ENCODE measurements at regions not wholly inside any gene's neighbourhood (a gene's known extent, or its start where the extent isn't known, plus 50 kb on each side); places are given as distances from the start of the nearest gene placed in this dataset.

DNA sequence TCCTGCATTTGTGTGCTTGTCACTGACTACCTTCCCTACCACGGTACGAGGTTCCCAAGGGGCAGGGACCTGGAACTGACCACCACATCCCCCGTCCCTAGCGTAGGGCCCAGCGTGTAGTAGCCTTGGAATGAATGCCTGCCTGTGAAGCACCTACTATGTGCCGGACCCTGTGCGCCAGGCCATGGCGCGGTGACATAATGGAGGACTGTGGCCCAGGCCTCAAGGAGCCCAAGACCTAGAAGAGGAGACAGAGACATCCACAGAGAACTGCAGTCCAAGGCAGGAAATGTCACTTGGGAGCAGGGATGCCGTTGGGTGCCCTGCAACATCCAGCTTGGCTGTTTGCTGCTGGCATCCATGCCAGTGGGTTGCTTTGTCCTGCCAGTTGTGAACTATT lies 71.9 kb upstream of the SLC6A6 start:
- Histone ChIP-seq H3K27ac (ENCODE audit: insufficient read depth, low read depth, low read length) (no peak overlapping the region), H3K27me3 (ENCODE audit: control insufficient read depth in 2 of 2, insufficient read depth in 2 of 2, low read length in 2 of 2) (no peaks in the 10 kb centered on the region), H4K20me1 (replicated peaks; ENCODE audit: control insufficient read depth, extremely low read depth, insufficient read depth, low read length) (no peaks in the 10 kb centered on the region), H3K9ac (replicated peaks; ENCODE audit: extremely low read depth, insufficient read depth, low read length) (no peak overlapping the region), H3K9me1 (replicated peaks; ENCODE audit: control insufficient read depth, extremely low read depth, insufficient read depth, low read length) (no peaks in the 10 kb centered on the region), H2AFZ (ENCODE audit: low read depth, low read length) (no peak overlapping the region), H3K36me3 (ENCODE audit: control insufficient read depth in 2 of 2, extremely low read depth in 1 of 2, insufficient read depth in 2 of 2, low read length in 2 of 2) (no peaks in the 10 kb centered on the region), H3K79me2 (ENCODE audit: control insufficient read depth, insufficient read depth, low read length) (no peaks in the 10 kb centered on the region), H3K4me1 (ENCODE audit: control insufficient read depth, extremely low read depth, insufficient read depth, low read length) (no peaks in the 10 kb centered on the region), H3K9me3 (replicated peaks; ENCODE audit: control insufficient read depth, insufficient read depth, low read length) (no peaks in the 10 kb centered on the region), H3K4me2 (ENCODE audit: insufficient read depth, low read length) (no peak overlapping the region), H3K4me3 (replicated peaks in 1 of 3; ENCODE audit: insufficient read depth in 1 of 3, low read depth in 1 of 3, low read length in 3 of 3) (no peak overlapping the region)
- ChIA-PET POLR2A (no interaction called here), CTCF (no interaction called here)
- BruUV-seq (replicated peaks), result no TSS peak
- no peak for DNase-seq (ENCODE audit: low read depth, low spot score)
- dilution Hi-C loops (cut with MboI; ENCODE audit: extremely low pct_ligation_motif_present, low sequenced_read_pairs) (no loop called here), intact Hi-C loops (cut with micrococcal nuclease) (no loop called here)
- TF ChIP-seq POLR2A (IDR thresholded peaks at IDR 0.05; ENCODE audit: low read depth, low read length), result no peak
- FAIRE-seq, result no peak

DNA sequence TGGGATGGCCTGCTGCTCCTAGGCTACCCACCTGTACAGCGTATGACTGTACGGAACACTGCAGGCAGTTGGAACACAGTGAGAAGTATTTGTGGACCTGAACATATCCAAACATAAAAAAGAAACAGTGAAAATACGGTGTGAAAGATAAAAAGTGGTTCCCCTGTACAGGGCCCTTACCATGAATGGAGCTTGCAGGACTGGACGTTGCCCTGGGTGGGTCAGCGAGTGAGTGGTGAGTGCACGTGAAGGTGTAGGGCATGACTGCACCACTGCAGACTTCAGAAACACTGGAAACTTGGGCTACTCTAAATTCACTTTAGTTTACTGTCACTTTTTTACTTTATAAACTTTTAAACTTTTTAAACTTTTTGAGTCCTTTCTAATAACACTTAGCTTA lies 71.2 kb upstream of the SLC6A6 start:
- no peaks in the 10 kb centered on the region for H3K9me1 ChIP-seq (replicated peaks; ENCODE audit: control insufficient read depth, extremely low read depth, insufficient read depth, low read length)
- H2AFZ ChIP-seq (ENCODE audit: low read depth, low read length), result no peak overlapping the region
- ChIA-PET POLR2A (no interaction called here), CTCF (interaction anchor here (1.3 kb wide), 1 partner anchor 128 kb away, joined by 3 read pairs; no protein-coding TSS in a partner anchor)
- BruUV-seq (replicated peaks), result no TSS peak
- dilution Hi-C loops (cut with MboI; ENCODE audit: extremely low pct_ligation_motif_present, low sequenced_read_pairs) (no loop called here), intact Hi-C loops (cut with micrococcal nuclease) (no loop called here)
- no peaks in the 10 kb centered on the region for H3K79me2 ChIP-seq (ENCODE audit: control insufficient read depth, insufficient read depth, low read length)
- no peaks in the 10 kb centered on the region for H3K36me3 ChIP-seq (ENCODE audit: control insufficient read depth in 2 of 2, extremely low read depth in 1 of 2, insufficient read depth in 2 of 2, low read length in 2 of 2)
- no peaks in the 10 kb centered on the region for H3K4me1 ChIP-seq (ENCODE audit: control insufficient read depth, extremely low read depth, insufficient read depth, low read length)
- no peaks in the 10 kb centered on the region for H3K9me3 ChIP-seq (replicated peaks; ENCODE audit: control insufficient read depth, insufficient read depth, low read length)
- H4K20me1 ChIP-seq (replicated peaks; ENCODE audit: control insufficient read depth, extremely low read depth, insufficient read depth, low read length), result no peaks in the 10 kb centered on the region
- H3K27me3 ChIP-seq (ENCODE audit: control insufficient read depth in 2 of 2, insufficient read depth in 2 of 2, low read length in 2 of 2), result no peaks in the 10 kb centered on the region
- no peak overlapping the region for H3K4me2 ChIP-seq (ENCODE audit: insufficient read depth, low read length)
- FAIRE-seq (no peak), DNase-seq (ENCODE audit: low read depth, low spot score) (no peak)
- H3K27ac ChIP-seq (ENCODE audit: insufficient read depth, low read depth, low read length), result no peak overlapping the region
- TF ChIP-seq, protein P1, sequence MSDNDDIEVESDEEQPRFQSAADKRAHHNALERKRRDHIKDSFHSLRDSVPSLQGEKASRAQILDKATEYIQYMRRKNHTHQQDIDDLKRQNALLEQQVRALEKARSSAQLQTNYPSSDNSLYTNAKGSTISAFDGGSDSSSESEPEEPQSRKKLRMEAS (IDR thresholded peaks at IDR 0.05; ENCODE audit: insufficient read depth, insufficient read length), result no peak
- TF ChIP-seq EZH2 (IDR thresholded peaks at IDR 0.05; ENCODE audit: borderline replicate concordance, low read depth, low read length, severe bottlenecking) (no peak), FOS (IDR thresholded peaks at IDR 0.05; ENCODE audit: borderline replicate concordance, insufficient read depth, low read length) (no peak)
- H3K4me3 ChIP-seq (replicated peaks in 1 of 3; ENCODE audit: insufficient read depth in 1 of 3, low read depth in 1 of 3, low read length in 3 of 3), result no peak overlapping the region
- no peak overlapping the region for H3K9ac ChIP-seq (replicated peaks; ENCODE audit: extremely low read depth, insufficient read depth, low read length)
